HG03045 (cell line): ENCODE measurements at regions not wholly inside any gene's neighbourhood (a gene's known extent, or its start where the extent isn't known, plus 50 kb on each side); places are given as distances from the start of the nearest gene placed in this dataset.
A peak's percentile ranks its signal among the peaks of the same experiment; 100 is the strongest.

Experiments used
- ATAC-seq: cut with Tn5 transposase; IDR thresholded peaks from one replicate; pipeline ENCODE4 v1.9.1; 2021; ENCODE audit warnings: mild to moderate bottlenecking, moderate library complexity; ENCODE audit not compliant: unreplicated experiment

- no peak for ATAC-seq
Observed at GRCh38 chr5:164728733-164729132, 1223.3 kb downstream of the MAT2B start.

- ATAC-seq, result no peak
Observed at GRCh38 chr5:164735334-164735733, 1229.9 kb downstream of the MAT2B start.

GRCh38 chr5:164741376-164741775 lies 1236.0 kb downstream of the MAT2B start:
- no peak for ATAC-seq

GRCh38 chr5:164742025-164742424 lies 1236.6 kb downstream of the MAT2B start:
- ATAC-seq, result peak; percentile 89

GRCh38 chr5:164746723-164747122 lies 1241.3 kb downstream of the MAT2B start:
- ATAC-seq, result no peak

- no peak for ATAC-seq
Observed at GRCh38 chr5:164747371-164747770, 1242.0 kb downstream of the MAT2B start.

GRCh38 chr5:164748861-164749260 lies 1243.4 kb downstream of the MAT2B start:
- ATAC-seq, result peak; percentile 75

GRCh38 chr5:164753434-164753833 lies 1248.0 kb downstream of the MAT2B start:
- no peak for ATAC-seq

GRCh38 chr5:164763206-164763605 lies 1257.8 kb downstream of the MAT2B start:
- ATAC-seq, result no peak

GRCh38 chr5:164772122-164772521 lies 1266.7 kb downstream of the MAT2B start:
- ATAC-seq, result no peak

- ATAC-seq, result no peak
Observed at GRCh38 chr5:164784230-164784629, 1278.8 kb downstream of the MAT2B start.

GRCh38 chr5:164798110-164798509 lies 1292.7 kb downstream of the MAT2B start:
- no peak for ATAC-seq

GRCh38 chr5:164799391-164799790 lies 1294.0 kb downstream of the MAT2B start:
- no peak for ATAC-seq

- ATAC-seq, result no peak
Observed at GRCh38 chr5:164801910-164802309, 1296.5 kb downstream of the MAT2B start.

- ATAC-seq, result peak; percentile 65
Observed at GRCh38 chr5:164809821-164810220, 1304.4 kb downstream of the MAT2B start.

- no peak for ATAC-seq
Observed at GRCh38 chr5:164818445-164818844, 1313.0 kb downstream of the MAT2B start.

- no peak for ATAC-seq
Observed at GRCh38 chr5:164824671-164825070, 1319.3 kb downstream of the MAT2B start.

GRCh38 chr5:164832516-164832915 lies 1327.1 kb downstream of the MAT2B start:
- no peak for ATAC-seq

- ATAC-seq, result no peak
Observed at GRCh38 chr5:164844348-164844747, 1338.9 kb downstream of the MAT2B start.

GRCh38 chr5:164860896-164861295 lies 1355.5 kb downstream of the MAT2B start:
- ATAC-seq, result no peak

- no peak for ATAC-seq
Observed at GRCh38 chr5:164861610-164862009, 1356.2 kb downstream of the MAT2B start.

- no peak for ATAC-seq
Observed at GRCh38 chr5:164868761-164869160, 1363.3 kb downstream of the MAT2B start.

- no peak for ATAC-seq
Observed at GRCh38 chr5:164869325-164869724, 1363.9 kb downstream of the MAT2B start.

GRCh38 chr5:164876793-164877192 lies 1371.4 kb downstream of the MAT2B start:
- ATAC-seq, result no peak
